ENCODE measurements at regions not wholly inside any gene's neighbourhood (a gene's known extent, or its start where the extent isn't known, plus 50 kb on each side); places are given as distances from the start of the nearest gene placed in this dataset.

DNA sequence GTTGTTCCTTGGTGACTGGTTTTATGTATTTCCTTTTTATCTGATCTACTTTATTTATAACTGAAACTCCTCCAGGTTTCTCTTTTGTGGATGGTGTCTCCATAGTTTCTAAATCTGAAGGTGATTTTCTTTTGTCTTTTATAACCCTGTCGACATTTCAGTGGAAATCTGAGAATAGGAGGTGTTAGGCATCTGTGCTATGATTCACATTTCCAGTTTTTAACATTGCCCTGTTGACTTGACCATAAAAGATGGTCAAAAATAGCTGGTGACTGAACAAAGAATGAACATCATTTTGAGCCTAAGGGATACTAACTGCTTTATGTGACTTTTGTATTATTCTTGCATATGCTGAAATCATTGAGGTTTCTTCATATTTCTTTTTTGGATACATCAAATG lies 190.5 kb downstream of the PCSK1 start:
- TF ChIP-seq, protein P1, sequence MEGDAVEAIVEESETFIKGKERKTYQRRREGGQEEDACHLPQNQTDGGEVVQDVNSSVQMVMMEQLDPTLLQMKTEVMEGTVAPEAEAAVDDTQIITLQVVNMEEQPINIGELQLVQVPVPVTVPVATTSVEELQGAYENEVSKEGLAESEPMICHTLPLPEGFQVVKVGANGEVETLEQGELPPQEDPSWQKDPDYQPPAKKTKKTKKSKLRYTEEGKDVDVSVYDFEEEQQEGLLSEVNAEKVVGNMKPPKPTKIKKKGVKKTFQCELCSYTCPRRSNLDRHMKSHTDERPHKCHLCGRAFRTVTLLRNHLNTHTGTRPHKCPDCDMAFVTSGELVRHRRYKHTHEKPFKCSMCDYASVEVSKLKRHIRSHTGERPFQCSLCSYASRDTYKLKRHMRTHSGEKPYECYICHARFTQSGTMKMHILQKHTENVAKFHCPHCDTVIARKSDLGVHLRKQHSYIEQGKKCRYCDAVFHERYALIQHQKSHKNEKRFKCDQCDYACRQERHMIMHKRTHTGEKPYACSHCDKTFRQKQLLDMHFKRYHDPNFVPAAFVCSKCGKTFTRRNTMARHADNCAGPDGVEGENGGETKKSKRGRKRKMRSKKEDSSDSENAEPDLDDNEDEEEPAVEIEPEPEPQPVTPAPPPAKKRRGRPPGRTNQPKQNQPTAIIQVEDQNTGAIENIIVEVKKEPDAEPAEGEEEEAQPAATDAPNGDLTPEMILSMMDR (IDR thresholded peaks at IDR 0.05): no peak
- TF ChIP-seq POLR2A (IDR thresholded peaks at IDR 0.05): no peak
- no peak overlapping the region for H3K4me3 ChIP-seq (ENCODE audit: low read depth, poor library complexity, severe bottlenecking)
- no peak for DNase-seq (ENCODE audit: low spot score in 2 of 2)
- intact Hi-C loops (cut with DNase I; ENCODE audit: low total_unique reads): no loop called here
- WGBS, 2 donors: 59 to 69% methylated on average over 1 of the region's 1 CpG

DNA sequence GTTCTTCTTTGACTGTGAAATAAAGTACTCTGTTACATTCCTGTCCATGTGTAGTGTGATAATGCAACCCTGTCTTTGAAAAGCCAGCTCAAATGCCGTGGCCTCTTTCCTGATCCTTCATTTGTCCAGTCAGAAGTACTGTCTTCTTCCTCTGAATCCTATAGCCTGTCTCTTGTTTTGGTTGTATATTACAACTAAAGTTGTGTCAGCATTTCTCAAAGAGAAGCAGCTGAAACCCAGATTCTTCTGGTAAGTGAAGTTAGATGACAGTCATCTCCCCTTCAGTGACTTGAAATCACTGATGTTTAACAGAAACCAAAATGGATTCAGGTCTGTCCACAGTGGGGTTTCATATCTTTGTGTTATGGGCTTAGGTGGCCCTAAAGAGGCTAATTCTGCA lies 196.2 kb downstream of the PCSK1 start:
- 100% methylated on average over 1 of the region's 1 CpG for WGBS, 2 donors
- TF ChIP-seq, protein P1 (IDR thresholded peaks at IDR 0.05): no peak
- TF ChIP-seq POLR2A (IDR thresholded peaks at IDR 0.05): no peak

GRCh38 chr5:96236051-96236450 lies 197.0 kb downstream of the PCSK1 start:
- intact Hi-C loops (cut with DNase I; ENCODE audit: low total_unique reads): no loop called here
- TF ChIP-seq POLR2A (IDR thresholded peaks at IDR 0.05): no peak
- TF ChIP-seq, protein P1 (IDR thresholded peaks at IDR 0.05): no peak
- DNase-seq (ENCODE audit: low spot score in 2 of 2): no peak
- H3K4me3 ChIP-seq (ENCODE audit: low read depth, poor library complexity, severe bottlenecking): no peak overlapping the region
- 90% methylated on average over 1 of the region's 1 CpG for WGBS, 2 donors

More for the DNA sequence above, 196.2 kb downstream of the PCSK1 start:
- no peak for DNase-seq (ENCODE audit: low spot score in 2 of 2)
- H3K4me3 ChIP-seq (ENCODE audit: low read depth, poor library complexity, severe bottlenecking): no peak overlapping the region
- intact Hi-C loops (cut with DNase I; ENCODE audit: low total_unique reads): no loop called here

DNA sequence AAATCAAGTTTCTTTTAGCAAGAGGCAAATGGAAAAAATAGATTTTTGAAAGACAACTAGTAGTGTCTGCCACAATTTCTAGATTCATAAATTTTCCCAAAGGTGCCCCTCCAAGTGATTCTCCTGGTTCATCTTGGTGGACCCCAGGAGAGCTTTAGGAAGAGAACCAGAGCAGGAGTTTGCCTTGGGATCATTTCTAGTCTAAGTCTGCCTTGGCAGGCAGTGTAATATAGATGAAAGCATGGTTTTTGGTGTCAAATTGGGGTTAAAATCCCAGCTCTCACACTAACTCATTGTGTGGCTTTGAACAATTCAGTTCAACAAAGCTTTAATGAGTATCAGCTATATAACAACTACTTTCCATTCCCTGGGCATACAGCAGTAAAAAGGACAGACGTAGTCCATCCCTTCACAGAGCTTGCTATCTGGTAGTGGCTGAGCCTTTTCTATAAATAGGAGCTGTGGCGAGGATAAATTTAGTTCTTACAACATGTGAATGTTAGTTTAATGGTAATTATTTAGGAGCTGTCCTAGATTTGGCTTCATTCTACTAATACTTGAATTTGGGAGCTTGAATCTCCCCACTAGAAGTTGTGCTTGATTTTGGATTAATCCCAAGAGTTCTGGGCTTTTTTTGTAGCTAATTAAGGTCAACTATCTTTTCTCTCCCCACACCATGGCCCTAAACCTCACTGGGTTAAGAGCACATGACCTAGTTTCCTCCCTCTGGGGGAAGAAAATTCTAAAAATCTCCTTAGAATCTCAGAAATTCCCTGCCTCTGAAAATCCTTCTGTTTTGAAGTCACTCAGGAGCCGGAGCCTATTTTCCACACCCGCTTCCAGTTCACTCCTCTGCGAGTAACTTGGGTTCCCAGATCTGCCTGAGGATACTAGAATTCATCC lies 197.8 kb downstream of the PCSK1 start:
- TF ChIP-seq, protein P1 (IDR thresholded peaks at IDR 0.05): no peak
- TF ChIP-seq POLR2A (IDR thresholded peaks at IDR 0.05): no peak
- 63 to 67% methylated on average over 5 of the region's 5 CpGs for WGBS, 2 donors
- intact Hi-C loops (cut with DNase I; ENCODE audit: low total_unique reads): no loop called here
- no peak for DNase-seq (ENCODE audit: low spot score in 2 of 2)
- no peak overlapping the region for H3K4me3 ChIP-seq (ENCODE audit: low read depth, poor library complexity, severe bottlenecking)

DNA sequence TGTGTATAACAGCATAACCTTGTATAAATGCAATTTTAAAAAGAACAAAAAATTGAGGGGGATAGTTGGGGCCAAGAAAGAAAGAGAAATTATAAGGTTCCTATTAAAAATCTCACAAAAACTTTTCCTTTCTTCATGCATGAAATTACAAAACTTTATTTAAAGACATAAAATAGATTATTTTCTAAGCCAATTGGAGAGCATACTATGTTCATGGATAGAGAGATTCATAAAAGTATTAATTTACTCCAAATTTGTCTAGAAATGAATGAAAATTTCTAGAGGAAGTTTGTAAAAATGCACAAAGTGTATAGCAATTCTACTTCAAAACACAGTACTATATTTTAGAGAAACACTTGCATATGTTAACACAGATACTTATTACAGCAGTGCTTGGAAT lies 200.4 kb downstream of the PCSK1 start:
- DNase-seq (ENCODE audit: low spot score in 2 of 2): no peak
- H3K4me3 ChIP-seq (ENCODE audit: low read depth, poor library complexity, severe bottlenecking): no peak overlapping the region
- intact Hi-C loops (cut with DNase I; ENCODE audit: low total_unique reads): no loop called here
- TF ChIP-seq, protein P1 (IDR thresholded peaks at IDR 0.05): no peak
- TF ChIP-seq POLR2A (IDR thresholded peaks at IDR 0.05): no peak

All from lower leg skin (tissue), 4 donors.